Activated naive CD4-positive, alpha-beta T cell treated with anti-CD3 and anti-CD28 coated beads, Interleukin-2, amount 10 ng/mL, durations not matched to agents 7 days and 5 days (primary cell): ENCODE measurements at regions not wholly inside any gene's neighbourhood (a gene's known extent, or its start where the extent isn't known, plus 50 kb on each side); places are given as distances from the start of the nearest gene placed in this dataset.
A peak's percentile ranks its signal among the peaks of the same experiment; 100 is the strongest.

Experiments
- CTCF ChIA-PET: fragments of 350-600 bp; sonication (Branson Sonifier 250); formaldehyde crosslinking; loops from one replicate; lab custom pipeline; 2021; ENCODE audit warnings: antibody characterized with exemption; lab: Charles Lee
- DNase-seq: peaks from one replicate; pipeline ENCODE4 v3.0.0-alpha.2; 2020
- H3K27ac Mint-ChIP-seq: one replicate; pipeline ENCODE4 v1.8.0; 2021; ENCODE audit warnings: mild to moderate bottlenecking, moderate library complexity, mixed read lengths
- H3K27me3 Mint-ChIP-seq: one replicate; pipeline ENCODE4 v1.8.0; 2021; ENCODE audit warnings: mild to moderate bottlenecking, mixed read lengths
- H3K36me3 Mint-ChIP-seq: one replicate; pipeline ENCODE4 v1.8.0; 2021; ENCODE audit warnings: mixed read lengths
- H3K4me1 Mint-ChIP-seq: one replicate; pipeline ENCODE4 v1.8.0; 2021; ENCODE audit warnings: mixed read lengths
- H3K4me3 Mint-ChIP-seq: one replicate; pipeline ENCODE4 v1.8.0; 2021; ENCODE audit warnings: mild to moderate bottlenecking, moderate library complexity, mixed read lengths
- H3K9me3 Mint-ChIP-seq: one replicate; pipeline ENCODE4 v1.8.0; 2021; ENCODE audit warnings: mixed read lengths

DNA sequence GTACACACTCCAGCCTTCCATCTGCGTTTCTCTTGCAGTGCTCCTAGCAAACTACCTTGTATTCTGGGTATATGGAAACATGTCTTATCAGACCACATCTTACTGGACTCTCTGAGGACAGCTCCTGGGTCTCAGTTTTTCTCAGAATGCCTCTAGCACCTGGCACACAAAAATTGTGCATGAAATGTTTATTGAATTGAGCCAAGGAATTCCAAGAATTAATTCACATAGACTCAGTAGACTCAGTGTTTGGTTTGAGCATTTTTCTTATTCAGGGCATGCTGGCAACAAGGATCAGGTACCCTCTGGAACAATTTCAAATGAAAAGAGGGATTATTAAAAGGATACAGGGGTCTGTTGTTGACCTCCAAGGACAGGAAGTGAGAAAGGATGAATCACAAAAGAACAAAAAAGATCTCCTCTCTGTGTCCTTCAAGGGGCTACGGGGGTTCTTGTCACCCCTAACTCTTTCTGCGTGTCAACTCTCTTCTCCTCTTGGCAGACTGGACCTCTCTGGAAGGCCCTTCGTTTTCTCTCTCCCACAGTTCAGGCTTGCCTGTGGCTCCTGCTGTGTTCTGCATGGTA is 270.0 kb upstream of the HES1 start:
- no peak for DNase-seq
- Mint-ChIP-seq H3K4me3 (no peak overlapping the region), H3K27me3 (peaks cover 47% of the 10 kb centered on the region), H3K9me3 (no peaks in the 10 kb centered on the region), H3K36me3 (no peaks in the 10 kb centered on the region), H3K27ac (no peak overlapping the region), H3K4me1 (peaks cover 12% of the 10 kb centered on the region)
- CTCF ChIA-PET: no interaction called here

DNA sequence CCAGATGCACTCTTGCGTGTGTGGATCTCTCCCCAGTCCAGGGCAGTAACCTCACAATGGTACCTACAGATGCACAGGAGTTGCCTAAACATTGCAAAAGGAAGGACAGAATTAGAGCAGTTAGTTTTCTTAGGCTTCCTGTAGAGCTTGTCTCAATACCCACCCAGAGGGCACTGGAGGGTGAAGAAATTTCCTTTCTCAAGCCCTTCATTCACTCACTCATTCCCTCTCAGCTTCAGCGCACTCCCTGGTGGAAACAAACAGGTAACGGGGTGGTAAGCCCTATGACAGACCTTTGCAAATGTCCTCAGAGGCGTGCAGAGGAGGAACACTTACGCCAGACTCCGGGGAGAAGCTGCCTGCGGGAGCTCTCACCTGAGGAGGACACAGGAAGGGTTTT is 267.4 kb upstream of the HES1 start:
- Mint-ChIP-seq H3K9me3 (no peaks in the 10 kb centered on the region), H3K27me3 (peaks cover 63% of the 10 kb centered on the region), H3K4me1 (peaks cover 12% of the 10 kb centered on the region), H3K36me3 (no peaks in the 10 kb centered on the region), H3K27ac (no peak overlapping the region), H3K4me3 (no peak overlapping the region)
- DNase-seq: no peak
- CTCF ChIA-PET: no interaction called here

GRCh38 chr3:193869221-193870201 is 266.4 kb upstream of the HES1 start:
- no peaks in the 10 kb centered on the region for H3K9me3 Mint-ChIP-seq
- H3K27ac Mint-ChIP-seq: no peak overlapping the region
- CTCF ChIA-PET: no interaction called here
- H3K36me3 Mint-ChIP-seq: no peaks in the 10 kb centered on the region
- peak; percentile 32 for DNase-seq
- H3K4me1 Mint-ChIP-seq: peaks cover 12% of the 10 kb centered on the region
- peaks cover 58% of the 10 kb centered on the region for H3K27me3 Mint-ChIP-seq
- no peak overlapping the region for H3K4me3 Mint-ChIP-seq

- no peaks in the 10 kb centered on the region for H3K9me3 Mint-ChIP-seq
- H3K4me3 Mint-ChIP-seq: no peak overlapping the region
- H3K27ac Mint-ChIP-seq: no peak overlapping the region
- H3K4me1 Mint-ChIP-seq: peaks cover 12% of the 10 kb centered on the region
- H3K27me3 Mint-ChIP-seq: peaks cover 62% of the 10 kb centered on the region
- no peak for DNase-seq
- H3K36me3 Mint-ChIP-seq: no peaks in the 10 kb centered on the region
- CTCF ChIA-PET: no interaction called here
Measured at GRCh38 chr3:193870376-193871219, 265.4 kb upstream of the HES1 start.

- peaks cover 66% of the 10 kb centered on the region for H3K27me3 Mint-ChIP-seq
- peaks cover 12% of the 10 kb centered on the region for H3K4me1 Mint-ChIP-seq
- H3K27ac Mint-ChIP-seq: no peak overlapping the region
- H3K36me3 Mint-ChIP-seq: no peaks in the 10 kb centered on the region
- CTCF ChIA-PET: no interaction called here
- no peak overlapping the region for H3K4me3 Mint-ChIP-seq
- DNase-seq: no peak
- no peaks in the 10 kb centered on the region for H3K9me3 Mint-ChIP-seq
Measured at GRCh38 chr3:193871220-193871485, 264.8 kb upstream of the HES1 start.

- Mint-ChIP-seq H3K27ac (no peak overlapping the region), H3K4me3 (no peak overlapping the region), H3K27me3 (peaks cover 67% of the 10 kb centered on the region), H3K4me1 (peaks cover 12% of the 10 kb centered on the region), H3K36me3 (no peaks in the 10 kb centered on the region), H3K9me3 (no peaks in the 10 kb centered on the region)
- CTCF ChIA-PET: interaction anchor here (1.0 kb wide), 1 partner anchor 57 kb away, joined by 3 read pairs; no protein-coding TSS in a partner anchor
- no peak for DNase-seq
Measured at GRCh38 chr3:193872265-193872753, 263.6 kb upstream of the HES1 start.

DNA sequence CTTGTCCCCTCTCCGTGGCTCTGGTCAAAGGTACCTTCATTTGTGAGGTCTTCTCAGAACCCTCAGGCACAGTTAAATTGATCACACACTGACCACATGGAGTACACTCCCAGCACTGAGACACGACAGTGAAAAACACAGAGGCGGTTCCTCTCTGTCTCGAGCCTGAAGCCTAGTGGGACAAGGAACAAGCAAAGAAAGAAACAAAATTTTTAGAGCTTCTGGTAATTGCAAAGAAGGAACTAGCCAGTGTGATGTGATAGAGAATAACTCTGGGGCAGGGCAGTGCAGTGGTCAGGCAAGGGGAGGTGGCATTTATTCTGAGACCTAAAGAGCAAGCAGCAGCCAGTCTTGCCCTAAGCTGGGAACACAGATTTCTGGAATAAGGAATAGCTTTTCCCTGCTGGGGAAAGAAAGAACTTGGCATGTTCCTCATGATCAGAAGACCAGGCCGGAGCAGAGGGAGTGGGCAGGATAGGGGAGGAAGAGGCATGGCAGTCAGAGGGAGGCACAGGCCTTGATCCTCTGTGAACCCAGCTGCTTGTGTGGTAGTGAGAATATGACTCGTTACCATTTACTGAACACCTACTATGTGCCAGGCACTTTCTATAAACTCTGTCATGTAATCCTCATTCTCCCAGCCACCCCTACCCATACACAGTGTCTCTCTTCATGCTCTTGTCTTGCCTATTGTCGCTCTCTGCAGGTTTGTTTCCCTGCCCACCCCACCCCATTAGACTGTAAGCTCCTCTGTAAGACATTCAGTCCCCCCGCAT is 262.3 kb upstream of the HES1 start:
- CTCF ChIA-PET: interaction anchor here (0.6 kb wide), 1 partner anchor 441 kb away, joined by 3 read pairs; no protein-coding TSS in a partner anchor

GRCh38 chr3:193874512-193874911 is 261.4 kb upstream of the HES1 start:
- no peak for DNase-seq
- Mint-ChIP-seq H3K27me3 (peaks cover 50% of the 10 kb centered on the region), H3K4me1 (peaks cover 10% of the 10 kb centered on the region), H3K27ac (no peak overlapping the region), H3K9me3 (no peaks in the 10 kb centered on the region), H3K4me3 (no peak overlapping the region), H3K36me3 (no peaks in the 10 kb centered on the region)
- CTCF ChIA-PET: no interaction called here

More for the DNA sequence above, 262.3 kb upstream of the HES1 start:
- H3K9me3 Mint-ChIP-seq: no peaks in the 10 kb centered on the region
- no peak overlapping the region for H3K27ac Mint-ChIP-seq
- no peaks in the 10 kb centered on the region for H3K36me3 Mint-ChIP-seq
- H3K4me3 Mint-ChIP-seq: no peak overlapping the region
- peaks cover 12% of the 10 kb centered on the region for H3K4me1 Mint-ChIP-seq
- DNase-seq: no peak
- H3K27me3 Mint-ChIP-seq: peaks cover 59% of the 10 kb centered on the region

- Mint-ChIP-seq H3K4me1 (peaks cover 5% of the 10 kb centered on the region), H3K27ac (no peak overlapping the region), H3K9me3 (no peaks in the 10 kb centered on the region), H3K36me3 (no peaks in the 10 kb centered on the region), H3K27me3 (peaks cover 48% of the 10 kb centered on the region), H3K4me3 (no peak overlapping the region)
- CTCF ChIA-PET: no interaction called here
- DNase-seq: no peak
Measured at GRCh38 chr3:193874997-193875593, 260.9 kb upstream of the HES1 start.

DNA sequence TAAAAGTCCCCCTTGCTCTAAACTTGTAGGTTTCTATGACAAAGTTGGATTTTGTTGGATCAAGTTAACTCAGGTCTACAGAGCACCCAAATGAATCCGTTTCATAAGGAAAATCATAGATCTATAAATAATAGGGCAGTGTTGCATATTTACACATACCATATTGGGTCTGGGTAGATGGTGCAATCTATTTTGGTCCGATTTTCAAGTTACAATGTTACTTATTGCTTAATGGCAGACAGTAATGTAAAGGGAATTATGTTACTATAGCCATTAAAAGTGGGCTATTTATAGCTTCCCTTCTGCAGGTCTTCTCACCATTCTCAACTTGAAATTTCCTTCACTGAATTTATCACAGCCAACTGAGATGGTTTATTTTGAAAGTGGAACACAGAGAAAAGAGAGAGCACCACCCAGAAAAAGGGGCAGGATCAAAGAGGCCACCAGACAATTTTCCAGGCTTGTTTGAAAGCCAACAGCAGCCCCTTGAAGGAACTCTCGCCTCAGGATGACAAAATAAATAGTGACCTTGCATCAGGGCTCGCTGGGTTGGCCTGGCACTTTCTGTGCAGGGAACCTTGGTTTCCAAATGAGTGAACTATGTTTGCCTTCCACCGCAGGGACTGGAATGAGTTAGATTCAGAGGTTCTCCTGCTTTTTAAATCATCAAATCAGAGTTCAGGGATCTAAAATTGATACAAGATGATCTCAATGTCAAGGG is 260.2 kb upstream of the HES1 start:
- CTCF ChIA-PET: no interaction called here
- H3K27me3 Mint-ChIP-seq: peaks cover 48% of the 10 kb centered on the region
- no peak for DNase-seq
- H3K4me3 Mint-ChIP-seq: no peak overlapping the region
- H3K9me3 Mint-ChIP-seq: no peaks in the 10 kb centered on the region
- no peaks in the 10 kb centered on the region for H3K4me1 Mint-ChIP-seq
- no peaks in the 10 kb centered on the region for H3K36me3 Mint-ChIP-seq
- H3K27ac Mint-ChIP-seq: no peak overlapping the region

DNA sequence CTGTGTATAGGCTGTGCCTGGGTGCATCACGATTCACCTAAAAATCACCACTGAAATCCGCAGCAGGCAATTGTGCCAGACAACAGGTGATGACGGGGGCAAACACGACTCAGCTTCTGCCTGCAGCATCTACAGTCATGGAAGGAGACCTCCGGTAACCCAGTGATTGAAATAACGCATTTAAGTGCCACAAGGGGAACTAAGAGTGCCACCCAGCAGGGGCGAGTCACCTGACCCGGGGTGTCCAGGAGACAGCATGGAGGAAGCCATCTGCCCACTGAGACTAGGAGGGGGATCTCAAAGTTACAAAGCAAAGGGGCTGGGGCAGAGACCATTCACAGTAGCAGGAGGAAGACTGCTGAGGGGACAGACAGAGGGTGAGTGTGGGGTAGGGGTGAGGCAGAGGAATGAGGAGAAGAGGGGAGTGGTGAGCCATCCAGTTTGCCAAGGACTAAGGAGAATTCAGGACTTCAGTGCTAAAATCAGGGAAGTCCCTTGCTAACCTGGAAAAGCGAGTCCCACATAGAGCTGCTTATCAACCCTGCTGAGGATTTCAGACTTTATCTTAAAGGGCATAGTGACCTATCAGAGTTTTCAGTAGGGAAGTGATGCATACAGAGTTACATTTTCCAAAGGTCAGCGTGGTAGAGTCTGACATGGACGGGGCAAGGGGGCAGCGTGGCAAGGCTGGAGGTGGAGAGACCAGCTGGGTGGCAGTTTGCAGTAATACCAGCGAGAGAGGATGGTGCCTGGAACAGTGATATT is 256.7 kb upstream of the HES1 start:
- peaks cover 40% of the 10 kb centered on the region for H3K27me3 Mint-ChIP-seq

GRCh38 chr3:193879864-193880242 is 256.1 kb upstream of the HES1 start:
- CTCF ChIA-PET: no interaction called here
- DNase-seq: no peak
- no peaks in the 10 kb centered on the region for H3K36me3 Mint-ChIP-seq
- peaks cover 40% of the 10 kb centered on the region for H3K27me3 Mint-ChIP-seq
- H3K4me3 Mint-ChIP-seq: no peak overlapping the region
- H3K4me1 Mint-ChIP-seq: no peaks in the 10 kb centered on the region
- H3K27ac Mint-ChIP-seq: no peak overlapping the region
- H3K9me3 Mint-ChIP-seq: no peaks in the 10 kb centered on the region

More for the DNA sequence above, 256.7 kb upstream of the HES1 start:
- no peak for DNase-seq
- H3K4me3 Mint-ChIP-seq: no peak overlapping the region
- H3K27ac Mint-ChIP-seq: no peak overlapping the region
- no peaks in the 10 kb centered on the region for H3K36me3 Mint-ChIP-seq
- H3K4me1 Mint-ChIP-seq: no peaks in the 10 kb centered on the region
- H3K9me3 Mint-ChIP-seq: no peaks in the 10 kb centered on the region
- CTCF ChIA-PET: no interaction called here
